ENCODE measurements at regions not wholly inside any gene's neighbourhood (a gene's known extent, or its start where the extent isn't known, plus 50 kb on each side); places are given as distances from the start of the nearest gene placed in this dataset.

- Mint-ChIP-seq H3K36me3 (ENCODE audit: low read depth) (peaks cover 3% of the 10 kb centered on the region), H3K9me3 (peaks cover 3% of the 10 kb centered on the region), H3K27ac (no peak overlapping the region), H3K4me3 (no peak overlapping the region), H3K4me1 (peaks cover 6% of the 10 kb centered on the region), H3K27me3 (ENCODE audit: low read depth, poor library complexity) (no peaks in the 10 kb centered on the region)
- DNase-seq = no peak
- no peak for TF ChIP-seq CTCF (IDR thresholded peaks at IDR 0.05)
Measured at GRCh38 chr5:60529001-60529400, 171.0 kb downstream of the DEPDC1B start.

GRCh38 chr5:60527072-60527471 is 172.9 kb downstream of the DEPDC1B start:
- no peaks in the 10 kb centered on the region for H3K36me3 Mint-ChIP-seq (ENCODE audit: low read depth)
- peaks cover 3% of the 10 kb centered on the region for H3K9me3 Mint-ChIP-seq
- H3K27ac Mint-ChIP-seq = no peak overlapping the region
- H3K4me3 Mint-ChIP-seq = no peak overlapping the region
- no peaks in the 10 kb centered on the region for H3K27me3 Mint-ChIP-seq (ENCODE audit: low read depth, poor library complexity)
- no peak for TF ChIP-seq CTCF (IDR thresholded peaks at IDR 0.05)
- H3K4me1 Mint-ChIP-seq = peaks cover 6% of the 10 kb centered on the region
- DNase-seq = no peak

- Mint-ChIP-seq H3K27me3 (ENCODE audit: low read depth, poor library complexity) (no peaks in the 10 kb centered on the region), H3K27ac (peak overlapping the region; percentile 19), H3K4me1 (peaks cover 6% of the 10 kb centered on the region), H3K4me3 (no peak overlapping the region), H3K9me3 (peaks cover 3% of the 10 kb centered on the region), H3K36me3 (ENCODE audit: low read depth) (no peaks in the 10 kb centered on the region)
- TF ChIP-seq CTCF (IDR thresholded peaks at IDR 0.05) = no peak
- DNase-seq = no peak
Measured at GRCh38 chr5:60526336-60526875, 173.6 kb downstream of the DEPDC1B start.

DNA sequence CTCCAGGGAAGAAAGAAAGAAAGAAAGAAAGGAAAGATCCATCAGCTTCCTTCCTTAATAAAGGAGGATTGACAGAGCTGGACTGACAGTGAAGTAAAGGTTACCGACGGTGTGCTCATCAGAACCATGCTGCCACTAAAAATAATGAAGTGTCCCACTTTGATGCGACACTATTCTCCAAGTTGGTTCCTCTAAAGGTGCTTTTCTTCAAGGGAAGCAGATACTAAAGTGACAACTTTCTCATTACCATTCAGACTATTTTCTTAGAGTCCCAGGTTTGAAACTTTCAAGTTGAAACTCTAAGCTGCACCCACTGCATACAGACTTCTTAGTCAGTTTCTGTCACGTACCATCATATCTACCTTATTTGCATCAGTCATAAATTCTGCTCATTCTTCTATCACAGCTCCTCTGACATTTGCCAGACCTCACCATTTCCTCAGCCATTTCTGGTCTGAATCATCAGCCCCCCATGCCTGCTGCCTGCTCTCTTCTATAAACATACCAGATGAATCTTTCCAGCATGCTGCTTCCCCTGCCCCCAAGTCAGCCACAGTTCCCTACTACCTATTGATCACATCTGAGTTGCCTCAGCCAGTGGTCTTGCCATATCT is 177.6 kb downstream of the DEPDC1B start:
- H3K36me3 Mint-ChIP-seq (ENCODE audit: low read depth) = no peaks in the 10 kb centered on the region
- no peak for DNase-seq
- H3K27ac Mint-ChIP-seq = no peak overlapping the region
- H3K4me3 Mint-ChIP-seq = no peak overlapping the region
- no peak for TF ChIP-seq CTCF (IDR thresholded peaks at IDR 0.05)
- no peaks in the 10 kb centered on the region for H3K27me3 Mint-ChIP-seq (ENCODE audit: low read depth, poor library complexity)
- H3K4me1 Mint-ChIP-seq = peaks cover 6% of the 10 kb centered on the region
- H3K9me3 Mint-ChIP-seq = no peaks in the 10 kb centered on the region

- Mint-ChIP-seq H3K4me3 (no peak overlapping the region), H3K27ac (no peak overlapping the region), H3K27me3 (ENCODE audit: low read depth, poor library complexity) (no peaks in the 10 kb centered on the region), H3K36me3 (ENCODE audit: low read depth) (no peaks in the 10 kb centered on the region), H3K9me3 (no peaks in the 10 kb centered on the region), H3K4me1 (peaks cover 4% of the 10 kb centered on the region)
- DNase-seq = no peak
- no peak for TF ChIP-seq CTCF (IDR thresholded peaks at IDR 0.05)
Measured at GRCh38 chr5:60521376-60522291, 178.3 kb downstream of the DEPDC1B start.
